ENCODE measurements at regions not wholly inside any gene's neighbourhood (a gene's known extent, or its start where the extent isn't known, plus 50 kb on each side); places are given as distances from the start of the nearest gene placed in this dataset.

DNA sequence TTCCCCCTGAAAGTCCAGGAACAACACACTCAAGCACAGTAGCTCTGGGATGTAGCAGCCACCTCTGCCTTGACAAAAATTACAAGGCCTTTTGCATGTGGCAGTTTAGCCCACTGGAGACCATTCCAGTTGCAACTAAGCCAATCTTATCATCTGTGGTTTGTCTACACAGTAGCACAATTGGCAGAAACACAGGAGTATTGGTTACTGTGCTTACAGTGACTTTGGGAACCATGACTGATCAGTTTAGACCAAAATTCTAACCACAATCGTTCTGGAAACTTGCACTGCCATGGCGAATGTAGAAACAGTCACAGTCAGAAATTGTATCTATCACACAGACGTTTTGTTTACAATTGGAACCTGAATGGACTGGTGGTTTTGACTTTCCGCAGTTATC lies 403.7 kb upstream of the MEIS1 start:
- H3K4me3 ChIP-seq: no peak overlapping the region
- TF ChIP-seq, protein P1, sequence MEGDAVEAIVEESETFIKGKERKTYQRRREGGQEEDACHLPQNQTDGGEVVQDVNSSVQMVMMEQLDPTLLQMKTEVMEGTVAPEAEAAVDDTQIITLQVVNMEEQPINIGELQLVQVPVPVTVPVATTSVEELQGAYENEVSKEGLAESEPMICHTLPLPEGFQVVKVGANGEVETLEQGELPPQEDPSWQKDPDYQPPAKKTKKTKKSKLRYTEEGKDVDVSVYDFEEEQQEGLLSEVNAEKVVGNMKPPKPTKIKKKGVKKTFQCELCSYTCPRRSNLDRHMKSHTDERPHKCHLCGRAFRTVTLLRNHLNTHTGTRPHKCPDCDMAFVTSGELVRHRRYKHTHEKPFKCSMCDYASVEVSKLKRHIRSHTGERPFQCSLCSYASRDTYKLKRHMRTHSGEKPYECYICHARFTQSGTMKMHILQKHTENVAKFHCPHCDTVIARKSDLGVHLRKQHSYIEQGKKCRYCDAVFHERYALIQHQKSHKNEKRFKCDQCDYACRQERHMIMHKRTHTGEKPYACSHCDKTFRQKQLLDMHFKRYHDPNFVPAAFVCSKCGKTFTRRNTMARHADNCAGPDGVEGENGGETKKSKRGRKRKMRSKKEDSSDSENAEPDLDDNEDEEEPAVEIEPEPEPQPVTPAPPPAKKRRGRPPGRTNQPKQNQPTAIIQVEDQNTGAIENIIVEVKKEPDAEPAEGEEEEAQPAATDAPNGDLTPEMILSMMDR (IDR thresholded peaks at IDR 0.05): no peak
- DNase-seq (ENCODE audit: low spot score): no peak
- H3K27ac ChIP-seq: no peak overlapping the region

DNA sequence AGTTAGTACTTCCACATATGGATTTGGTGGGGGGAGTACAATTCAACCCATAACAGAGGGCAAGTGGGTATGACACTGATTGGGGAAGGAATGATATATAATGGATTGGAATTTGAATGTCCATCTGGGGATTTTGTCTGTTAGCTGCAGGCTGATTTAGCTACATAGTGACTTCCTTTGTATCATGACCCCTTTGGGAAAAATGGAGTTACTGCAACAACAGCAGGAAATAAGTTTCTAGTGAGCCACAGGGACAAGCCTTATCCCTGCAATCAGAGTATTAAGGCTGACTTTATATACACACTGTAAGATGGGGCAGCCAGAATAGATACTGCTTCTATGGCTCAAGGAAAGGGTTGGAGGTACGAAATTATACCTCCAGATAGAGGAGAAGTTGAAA lies 404.4 kb upstream of the MEIS1 start:
- H3K4me3 ChIP-seq: no peak overlapping the region
- H3K27ac ChIP-seq: no peak overlapping the region
- no peak for DNase-seq (ENCODE audit: low spot score)
- TF ChIP-seq, protein P1 (IDR thresholded peaks at IDR 0.05): no peak

DNA sequence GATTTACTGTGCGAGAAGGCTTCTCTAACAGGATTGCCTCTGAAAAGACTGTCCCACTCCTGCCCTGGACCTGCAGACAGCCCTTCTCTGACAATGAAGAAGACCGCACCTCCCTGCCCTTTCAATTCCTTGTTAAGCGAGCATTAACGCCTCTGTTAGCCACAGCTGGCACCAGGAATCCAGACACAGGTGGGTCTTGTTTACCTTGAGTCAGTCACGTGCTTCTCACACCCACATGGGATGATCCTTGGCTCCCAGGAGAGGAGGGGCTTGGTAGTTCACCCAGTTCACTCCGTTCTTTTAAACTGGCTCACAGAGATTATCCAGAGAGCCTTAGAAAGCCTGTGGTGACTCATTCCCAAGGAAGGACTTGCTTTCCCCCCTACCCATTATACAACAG lies 410.5 kb upstream of the MEIS1 start:
- no peak for DNase-seq (ENCODE audit: low spot score)
- H3K4me3 ChIP-seq: no peak overlapping the region
- TF ChIP-seq, protein P1 (IDR thresholded peaks at IDR 0.05): no peak
- no peak overlapping the region for H3K27ac ChIP-seq

DNA sequence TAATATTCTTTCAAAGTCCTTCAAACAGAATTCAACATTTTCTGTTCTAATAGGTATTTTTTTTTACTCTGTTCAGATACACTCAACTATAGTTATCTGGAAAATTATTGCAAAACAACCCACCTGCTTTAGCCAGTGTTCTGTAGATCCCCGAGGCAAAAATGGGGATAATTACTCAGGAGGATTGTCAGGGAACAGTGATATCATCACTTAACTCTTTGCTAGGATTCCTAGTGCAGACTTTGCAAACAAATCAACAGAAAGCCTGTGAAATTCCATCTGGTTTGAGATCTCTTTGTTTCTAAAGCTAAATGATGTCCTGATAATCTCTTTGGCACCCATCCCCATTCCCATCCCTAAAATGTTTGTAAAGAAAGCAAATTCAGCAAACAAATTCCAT lies 413.6 kb upstream of the MEIS1 start:
- no peak for DNase-seq (ENCODE audit: low spot score)

DNA sequence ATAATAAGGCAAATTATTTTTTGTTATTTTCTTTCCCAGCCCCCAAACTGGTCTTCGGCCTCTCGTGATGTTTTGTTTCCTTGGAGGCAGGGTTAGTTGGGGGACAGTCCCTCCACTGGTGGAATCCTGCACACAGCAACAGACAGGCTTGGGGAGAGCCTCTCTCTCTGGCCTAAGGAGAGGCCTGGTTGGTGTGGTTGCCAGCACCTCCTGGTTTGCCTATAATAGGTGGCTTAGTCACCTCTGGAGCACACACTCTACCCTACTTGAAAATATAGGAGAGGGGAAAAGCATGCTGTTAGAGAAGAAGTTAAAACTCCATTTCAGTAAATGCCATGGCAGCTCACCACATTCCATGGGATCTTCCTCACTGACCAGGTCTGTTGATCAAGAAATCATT lies 417.2 kb upstream of the MEIS1 start:
- TF ChIP-seq, protein P1 (IDR thresholded peaks at IDR 0.05): no peak
- no peak for DNase-seq (ENCODE audit: low spot score)
- Histone ChIP-seq H3K4me3 (no peak overlapping the region), H3K27ac (no peak overlapping the region)

More for the DNA sequence above, 413.6 kb upstream of the MEIS1 start:
- Histone ChIP-seq H3K4me3 (no peak overlapping the region), H3K27ac (no peak overlapping the region)
- TF ChIP-seq, protein P1 (IDR thresholded peaks at IDR 0.05): no peak

DNA sequence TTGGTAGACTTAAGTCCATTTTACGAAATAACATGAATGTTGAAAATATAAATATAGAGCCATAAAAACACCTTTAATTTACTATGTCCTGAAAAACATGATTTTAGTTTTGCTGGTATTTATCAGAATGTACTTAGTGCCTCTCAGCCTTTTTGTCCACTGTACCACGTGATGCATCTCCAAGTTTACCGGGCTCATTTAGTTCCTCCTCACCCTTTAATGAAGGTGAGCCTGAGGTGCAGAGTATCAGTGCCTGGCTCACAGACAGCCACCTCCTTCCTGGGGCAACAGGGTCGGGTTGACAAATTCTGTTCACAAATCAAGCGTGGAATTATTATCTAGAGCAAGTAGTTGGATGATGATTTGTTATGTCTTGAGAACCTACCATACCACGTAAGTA lies 420.5 kb upstream of the MEIS1 start:
- no peak overlapping the region for H3K4me3 ChIP-seq
- DNase-seq (ENCODE audit: low spot score): no peak
- no peak overlapping the region for H3K27ac ChIP-seq
- TF ChIP-seq, protein P1 (IDR thresholded peaks at IDR 0.05): no peak

DNA sequence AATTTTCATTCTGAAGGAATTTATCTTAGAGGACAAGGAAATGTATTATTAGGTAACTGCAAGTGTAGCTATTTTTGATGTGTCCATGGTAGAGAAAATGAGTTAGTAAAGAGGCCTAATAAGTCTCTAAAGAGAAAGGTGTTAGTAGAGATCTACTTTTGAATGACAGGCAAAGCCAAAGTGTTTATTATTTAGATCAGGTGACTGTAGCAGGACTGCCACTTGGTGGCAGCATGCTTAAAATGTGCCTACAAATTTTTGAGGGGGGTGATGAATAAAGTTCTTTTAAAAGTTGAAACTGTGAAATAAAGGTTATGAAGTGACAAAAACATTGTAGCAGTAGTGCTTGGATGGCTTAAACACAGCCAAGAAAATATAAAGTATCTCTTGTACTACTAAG lies 421.5 kb upstream of the MEIS1 start:
- no peak for DNase-seq (ENCODE audit: low spot score)
- TF ChIP-seq, protein P1 (IDR thresholded peaks at IDR 0.05): no peak
- Histone ChIP-seq H3K27ac (no peak overlapping the region), H3K4me3 (no peak overlapping the region)

All from coronary artery (tissue), 2 donors.